ENCODE measurements at regions not wholly inside any gene's neighbourhood (a gene's known extent, or its start where the extent isn't known, plus 50 kb on each side); places are given as distances from the start of the nearest gene placed in this dataset.

DNA sequence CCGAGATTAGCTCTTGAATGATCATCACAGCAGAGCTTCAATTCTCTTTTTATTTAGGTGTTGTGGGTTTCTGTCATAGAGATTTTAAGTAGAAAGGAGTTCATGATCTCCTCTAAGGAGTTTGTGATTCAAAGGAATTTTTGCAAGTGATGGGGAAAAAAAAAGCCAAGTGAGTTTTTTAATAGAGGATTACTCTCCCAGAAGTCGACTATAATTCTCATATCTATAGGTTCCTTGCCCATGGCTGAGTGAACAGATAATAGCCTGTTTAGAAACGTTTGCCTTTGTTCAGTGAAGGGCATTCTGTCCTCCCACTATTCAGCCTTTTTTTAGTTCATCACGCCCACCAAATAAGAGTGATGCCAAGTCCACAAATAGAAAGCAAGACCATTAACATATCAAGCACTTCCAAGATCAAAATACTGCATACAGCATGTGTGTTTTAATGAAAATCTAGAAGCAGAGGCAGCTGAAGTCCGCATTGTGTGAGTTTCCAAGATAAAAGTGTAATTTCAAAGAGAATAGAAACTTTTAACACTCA is 398.4 kb upstream of the CNTN3 start:
- TF ChIP-seq, protein P1, sequence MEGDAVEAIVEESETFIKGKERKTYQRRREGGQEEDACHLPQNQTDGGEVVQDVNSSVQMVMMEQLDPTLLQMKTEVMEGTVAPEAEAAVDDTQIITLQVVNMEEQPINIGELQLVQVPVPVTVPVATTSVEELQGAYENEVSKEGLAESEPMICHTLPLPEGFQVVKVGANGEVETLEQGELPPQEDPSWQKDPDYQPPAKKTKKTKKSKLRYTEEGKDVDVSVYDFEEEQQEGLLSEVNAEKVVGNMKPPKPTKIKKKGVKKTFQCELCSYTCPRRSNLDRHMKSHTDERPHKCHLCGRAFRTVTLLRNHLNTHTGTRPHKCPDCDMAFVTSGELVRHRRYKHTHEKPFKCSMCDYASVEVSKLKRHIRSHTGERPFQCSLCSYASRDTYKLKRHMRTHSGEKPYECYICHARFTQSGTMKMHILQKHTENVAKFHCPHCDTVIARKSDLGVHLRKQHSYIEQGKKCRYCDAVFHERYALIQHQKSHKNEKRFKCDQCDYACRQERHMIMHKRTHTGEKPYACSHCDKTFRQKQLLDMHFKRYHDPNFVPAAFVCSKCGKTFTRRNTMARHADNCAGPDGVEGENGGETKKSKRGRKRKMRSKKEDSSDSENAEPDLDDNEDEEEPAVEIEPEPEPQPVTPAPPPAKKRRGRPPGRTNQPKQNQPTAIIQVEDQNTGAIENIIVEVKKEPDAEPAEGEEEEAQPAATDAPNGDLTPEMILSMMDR (IDR thresholded peaks at IDR 0.05): no peak
- TF ChIP-seq POLR2AphosphoS5 (IDR thresholded peaks at IDR 0.05) (no peak), EP300 (IDR thresholded peaks at IDR 0.05) (no peak), POLR2A (IDR thresholded peaks at IDR 0.05; ENCODE audit: low read depth) (no peak)

Data from esophagus muscularis mucosa (tissue), 4 donors.